Upper lobe of left lung (tissue), 6 donors: ENCODE measurements at regions not wholly inside any gene's neighbourhood (a gene's known extent, or its start where the extent isn't known, plus 50 kb on each side); places are given as distances from the start of the nearest gene placed in this dataset.

ENCODE experiments used
- ATAC-seq, 2 donors: fragments of 200-7000 bp; cut with Tn5 transposase; one replicate each; pipeline ENCODE4 v1.9.1; 2022; ENCODE audit warnings: mild to moderate bottlenecking in 2 of 2, moderate library complexity in 2 of 2; ENCODE audit not compliant: low FRiP score in 2 of 2
- DNase-seq, 2 donors: peaks; one replicate each; pipeline ENCODE4 v3.0.0-alpha.2; 2019 to 2020
- H3K27ac ChIP-seq, 4 donors: fragments of 200-600 bp; sonication (generic); one replicate each; pipeline ENCODE4 v1.5.1; 2016 to 2019
- H3K27me3 ChIP-seq, 4 donors: fragments of 200-600 bp; sonication (generic); one replicate each; pipeline ENCODE4 v1.5.1; 2017 to 2019
- H3K36me3 ChIP-seq, 4 donors: fragments of 200-600 bp; sonication (generic); one replicate each; pipeline ENCODE4 v1.5.1; 2016 to 2019
- H3K4me1 ChIP-seq, 4 donors: fragments of 200-600 bp; sonication (generic); one replicate each; pipeline ENCODE4 v1.5.1; 2018 to 2019
- H3K4me3 ChIP-seq, 4 donors: fragments of 200-600 bp; sonication (generic); one replicate each; pipeline ENCODE4 v1.5.1; 2017 to 2019; ENCODE audit warnings: mild to moderate bottlenecking in 2 of 4, moderate library complexity in 1 of 4
- H3K9me3 ChIP-seq, 4 donors: fragments of 200-600 bp; sonication (generic); one replicate each; pipeline ENCODE4 v1.5.1; 2018 to 2019
- EP300 ChIP-seq, 4 donors: sonication (generic); formaldehyde crosslinking; IDR thresholded peaks; one replicate each; pipeline ENCODE4 v1.5.1; 2017; ENCODE audit warnings: antibody characterized with exemption in 4 of 4, control low read depth in 2 of 4
- POLR2A ChIP-seq, 4 donors: fragments of 450-650 bp; IDR thresholded peaks; one replicate each; pipeline ENCODE4 v1.5.1; 2016 to 2017; ENCODE audit warnings: antibody characterized with exemption in 4 of 4, mild to moderate bottlenecking in 2 of 4
- POLR2AphosphoS5 ChIP-seq, 2 donors: sonication (generic); formaldehyde crosslinking; IDR thresholded peaks; one replicate each; pipeline ENCODE4 v1.5.1; 2017; ENCODE audit warnings: antibody characterized with exemption in 2 of 2
- WGBS, 2 donors: methylation state at CpG; one replicate each; pipeline ENCODE4 v1.1.5; 2017 to 2018; 5-methylcytosine and 5-hydroxymethylcytosine counted together
- TF ChIP-seq, protein P1 (sequence below), 6 experiments: fragments of 450-650 bp in 4 of 6; fragments of 200-600 bp in 2 of 6; sonication (generic) in 2 of 6; IDR thresholded peaks; one replicate each; pipeline ENCODE4 v1.5.1; 2016 to 2019; ENCODE audit warnings: antibody characterized with exemption in 6 of 6
- donor health status: DM: no; HTN: no; CAD: no; lungs with moderate emphysema.
- donor health status: DM: no; HTN: yes; CAD: no; lungs with severe emphysema.

DNA sequence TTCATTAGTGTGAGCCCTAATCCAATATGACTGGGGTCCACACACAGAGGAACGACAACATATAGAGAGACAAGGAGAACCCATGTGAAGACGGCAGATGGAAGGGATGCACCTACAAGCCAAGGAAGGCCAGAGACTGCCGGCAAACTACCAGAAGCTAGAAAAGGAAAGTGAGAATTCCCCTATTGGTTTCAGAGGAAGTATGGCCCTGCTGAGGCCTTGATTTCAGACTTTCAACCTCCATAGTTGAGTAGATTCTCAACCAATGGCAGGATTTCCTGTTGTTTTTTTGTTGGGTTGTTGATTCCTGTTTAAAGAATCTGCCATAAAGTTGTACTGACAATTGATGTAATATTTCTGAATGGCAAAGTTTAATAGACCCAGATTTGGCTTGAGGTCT is 241.5 kb downstream of the SATB2 start:
- Histone ChIP-seq H3K4me1 (peaks cover 0 to 5% (median 0%) of the 10 kb centered on the region in 4 donors), H3K27me3 (no peaks in the 10 kb centered on the region), H3K27ac (no peak overlapping the region), H3K4me3 (no peak overlapping the region), H3K36me3 (no peaks in the 10 kb centered on the region), H3K9me3 (peaks cover 0 to 3% (median 0%) of the 10 kb centered on the region in 4 donors)
- WGBS, 2 donors: 83 to 89% methylated on average over 3 of the region's 3 CpGs
- TF ChIP-seq POLR2A (IDR thresholded peaks at IDR 0.05): no peak
- no peak for TF ChIP-seq EP300 (IDR thresholded peaks at IDR 0.05)
- TF ChIP-seq, protein P1, sequence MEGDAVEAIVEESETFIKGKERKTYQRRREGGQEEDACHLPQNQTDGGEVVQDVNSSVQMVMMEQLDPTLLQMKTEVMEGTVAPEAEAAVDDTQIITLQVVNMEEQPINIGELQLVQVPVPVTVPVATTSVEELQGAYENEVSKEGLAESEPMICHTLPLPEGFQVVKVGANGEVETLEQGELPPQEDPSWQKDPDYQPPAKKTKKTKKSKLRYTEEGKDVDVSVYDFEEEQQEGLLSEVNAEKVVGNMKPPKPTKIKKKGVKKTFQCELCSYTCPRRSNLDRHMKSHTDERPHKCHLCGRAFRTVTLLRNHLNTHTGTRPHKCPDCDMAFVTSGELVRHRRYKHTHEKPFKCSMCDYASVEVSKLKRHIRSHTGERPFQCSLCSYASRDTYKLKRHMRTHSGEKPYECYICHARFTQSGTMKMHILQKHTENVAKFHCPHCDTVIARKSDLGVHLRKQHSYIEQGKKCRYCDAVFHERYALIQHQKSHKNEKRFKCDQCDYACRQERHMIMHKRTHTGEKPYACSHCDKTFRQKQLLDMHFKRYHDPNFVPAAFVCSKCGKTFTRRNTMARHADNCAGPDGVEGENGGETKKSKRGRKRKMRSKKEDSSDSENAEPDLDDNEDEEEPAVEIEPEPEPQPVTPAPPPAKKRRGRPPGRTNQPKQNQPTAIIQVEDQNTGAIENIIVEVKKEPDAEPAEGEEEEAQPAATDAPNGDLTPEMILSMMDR (IDR thresholded peaks at IDR 0.05): no peak
- TF ChIP-seq POLR2AphosphoS5 (IDR thresholded peaks at IDR 0.05): no peak
- no peak for DNase-seq
- no peak for ATAC-seq

DNA sequence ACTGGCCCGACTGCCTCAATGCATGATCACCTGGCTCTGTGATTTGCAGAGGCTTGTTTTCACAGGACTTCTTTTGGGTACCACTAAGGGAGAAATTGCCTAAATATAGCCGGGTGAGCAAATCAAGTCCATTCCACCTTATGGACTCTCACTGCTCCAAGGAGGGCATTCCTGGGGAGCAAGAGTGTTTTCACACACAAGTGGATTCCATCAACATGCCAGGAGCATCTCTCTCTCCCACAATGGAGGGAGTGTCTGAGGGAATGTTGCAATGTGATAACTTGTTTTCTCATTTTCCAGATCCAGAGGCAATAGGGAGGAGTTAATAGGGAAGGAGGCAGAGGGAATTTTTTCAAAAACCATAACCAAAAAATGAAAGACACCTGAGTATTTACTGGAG is 250.7 kb downstream of the SATB2 start:
- Histone ChIP-seq H3K4me3 (no peak overlapping the region), H3K9me3 (peaks cover 0 to 6% (median 0%) of the 10 kb centered on the region in 4 donors), H3K27ac (no peak overlapping the region), H3K27me3 (no peaks in the 10 kb centered on the region), H3K36me3 (no peaks in the 10 kb centered on the region), H3K4me1 (no peaks in the 10 kb centered on the region)
- WGBS, 2 donors: 85 to 88% methylated on average over 2 of the region's 2 CpGs
- no peak for ATAC-seq
- TF ChIP-seq EP300 (IDR thresholded peaks at IDR 0.05) (no peak), POLR2AphosphoS5 (IDR thresholded peaks at IDR 0.05) (no peak), POLR2A (IDR thresholded peaks at IDR 0.05) (no peak)
- TF ChIP-seq, protein P1 (IDR thresholded peaks at IDR 0.05): no peak
- DNase-seq: no peak

DNA sequence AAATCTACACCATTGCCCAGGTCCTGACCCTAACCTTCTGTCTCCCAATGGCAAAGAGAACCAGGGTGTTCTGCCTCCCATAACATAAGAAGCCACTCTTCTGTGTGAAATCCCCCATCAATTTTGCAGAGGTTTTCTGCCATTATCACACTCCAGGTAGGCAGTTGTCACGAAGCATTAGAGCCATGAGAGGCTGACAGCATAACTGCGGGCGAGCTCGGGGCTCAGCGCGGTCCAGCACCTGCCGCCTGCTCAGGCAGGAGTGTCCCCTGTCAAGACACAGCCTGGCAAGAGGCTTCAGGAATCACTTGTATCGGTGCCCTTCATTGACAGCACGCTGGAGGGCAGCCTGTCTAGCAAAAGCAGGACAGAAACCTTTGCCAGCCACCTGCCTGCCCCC is 251.2 kb downstream of the SATB2 start:
- no peak for ATAC-seq
- no peaks in the 10 kb centered on the region for H3K4me1 ChIP-seq
- H3K9me3 ChIP-seq: peaks cover 0 to 5% (median 0%) of the 10 kb centered on the region in 4 donors
- peak in 1 of 2 donors; percentile 29 for DNase-seq
- H3K36me3 ChIP-seq: no peaks in the 10 kb centered on the region
- H3K27me3 ChIP-seq: no peaks in the 10 kb centered on the region
- no peak for TF ChIP-seq POLR2AphosphoS5 (IDR thresholded peaks at IDR 0.05)
- TF ChIP-seq EP300 (IDR thresholded peaks at IDR 0.05): no peak
- TF ChIP-seq POLR2A (IDR thresholded peaks at IDR 0.05): no peak
- TF ChIP-seq, protein P1 (IDR thresholded peaks at IDR 0.05): no peak
- no peak overlapping the region for H3K27ac ChIP-seq
- 75 to 85% methylated on average over 9 of the region's 9 CpGs for WGBS, 2 donors
- no peak overlapping the region for H3K4me3 ChIP-seq

DNA sequence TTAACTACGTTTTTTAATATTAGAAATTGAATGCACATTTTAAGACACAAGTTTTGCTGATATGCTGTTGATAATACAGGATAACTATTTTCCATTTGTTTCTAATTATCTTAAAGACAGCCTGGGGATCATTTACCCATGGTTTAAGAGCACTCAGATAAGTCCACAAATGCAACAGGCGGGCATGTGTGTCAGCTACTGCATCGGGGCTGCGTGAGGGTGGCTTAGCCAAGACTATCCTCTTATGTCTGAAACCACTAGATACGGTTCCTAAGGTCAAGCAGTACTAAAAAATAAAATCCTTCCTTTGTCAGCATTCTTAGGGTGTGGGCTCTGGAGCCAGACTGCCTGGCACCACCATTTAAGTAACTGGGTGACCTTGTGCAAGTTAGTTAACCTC is 254.8 kb downstream of the SATB2 start:
- DNase-seq (no peak), ATAC-seq (no peak)
- WGBS, 2 donors: 67 to 69% methylated on average over 5 of the region's 5 CpGs
- Histone ChIP-seq H3K9me3 (no peaks in the 10 kb centered on the region), H3K4me1 (no peaks in the 10 kb centered on the region), H3K4me3 (no peak overlapping the region), H3K36me3 (no peaks in the 10 kb centered on the region), H3K27me3 (no peaks in the 10 kb centered on the region), H3K27ac (no peak overlapping the region)
- TF ChIP-seq, protein P1 (IDR thresholded peaks at IDR 0.05): no peak
- TF ChIP-seq POLR2A (IDR thresholded peaks at IDR 0.05) (no peak), POLR2AphosphoS5 (IDR thresholded peaks at IDR 0.05) (no peak), EP300 (IDR thresholded peaks at IDR 0.05) (no peak)

- Histone ChIP-seq H3K4me3 (no peak overlapping the region), H3K9me3 (no peaks in the 10 kb centered on the region), H3K36me3 (no peaks in the 10 kb centered on the region), H3K27me3 (no peaks in the 10 kb centered on the region), H3K4me1 (no peaks in the 10 kb centered on the region), H3K27ac (no peak overlapping the region)
- 79 to 93% methylated on average over 1 of the region's 1 CpG for WGBS, 2 donors
- TF ChIP-seq POLR2AphosphoS5 (IDR thresholded peaks at IDR 0.05) (no peak), EP300 (IDR thresholded peaks at IDR 0.05) (no peak), POLR2A (IDR thresholded peaks at IDR 0.05) (no peak)
- TF ChIP-seq, protein P1 (IDR thresholded peaks at IDR 0.05): no peak
- DNase-seq: no peak
- ATAC-seq: no peak
These were observed 256.2 kb downstream of the SATB2 start for GRCh38 chr2:199201539-199201938.
